Uterus (tissue), 3 donors: ENCODE measurements at regions not wholly inside any gene's neighbourhood (a gene's known extent, or its start where the extent isn't known, plus 50 kb on each side); places are given as distances from the start of the nearest gene placed in this dataset.
"Not testable (repeated sequence)": the region's sequence is repeated elsewhere in the genome, so short reads cannot be mapped to it uniquely, and the experiment has no call there.

Experiments used
- DNase-seq, 2 donors: peaks; one replicate each; pipeline ENCODE4 v3.0.0-alpha.2; 2019 to 2020
- H3K27ac ChIP-seq, 2 donors: fragments of 200-600 bp; sonication (generic); 1 replicate in 1 of 2; 2 replicates in 1 of 2; pipeline ENCODE4 v1.5.1; 2016 to 2018
- H3K27me3 ChIP-seq, 2 donors: fragments of 200-600 bp; sonication (generic); one replicate each; pipeline ENCODE4 v1.5.1; 2018 to 2019; ENCODE audit warnings: control low read depth in 1 of 2
- H3K36me3 ChIP-seq, 2 donors: fragments of 200-600 bp; sonication (generic); one replicate each; pipeline ENCODE4 v1.5.1; 2019; ENCODE audit warnings: control low read depth in 1 of 2
- H3K4me1 ChIP-seq, 2 donors: fragments of 200-600 bp; sonication (generic); one replicate each; pipeline ENCODE4 v1.5.1; 2018 to 2019; ENCODE audit warnings: control low read depth in 1 of 2
- H3K4me3 ChIP-seq, 2 donors: fragments of 200-600 bp; sonication (generic); 1 replicate in 1 of 2; 2 replicates in 1 of 2; pipeline ENCODE4 v1.5.1; 2018 to 2019; ENCODE audit warnings: mild to moderate bottlenecking in 1 of 2
- H3K9me3 ChIP-seq, 2 donors: fragments of 200-600 bp; sonication (generic); one replicate each; pipeline ENCODE4 v1.5.1; 2019; ENCODE audit warnings: control low read depth in 1 of 2
- POLR2A ChIP-seq, 2 donors: fragments of 450-650 bp; IDR thresholded peaks; one replicate each; pipeline ENCODE4 v1.6.1; 2016; ENCODE audit warnings: antibody characterized with exemption in 2 of 2, mild to moderate bottlenecking in 1 of 2, moderate library complexity in 1 of 2
- intact Hi-C: fragments of 100-400 bp; cut with DNase I; formaldehyde crosslinking; loops from one replicate; pipeline ENCODE4 v1.15.1; 2023; ENCODE audit warnings: low total_unique reads
- donor health status: DM: yes; HTN: yes; CAD: no.

GRCh38 chr10:38402442-38403346 lies 308.6 kb downstream of the ZNF37A start:
- Histone ChIP-seq H3K4me3 (peak overlapping the region; percentile 54 to 69), H3K27ac (peak overlapping the region; percentile 83 to 97)
- intact Hi-C loops, H3K9me3 ChIP-seq, H3K4me1 ChIP-seq, H3K36me3 ChIP-seq, H3K27me3 ChIP-seq: not testable (repeated sequence)
- peak; percentile 39 to 59 for TF ChIP-seq POLR2A (IDR thresholded peaks at IDR 0.05)
- peak; percentile 87 to 90 for DNase-seq

DNA sequence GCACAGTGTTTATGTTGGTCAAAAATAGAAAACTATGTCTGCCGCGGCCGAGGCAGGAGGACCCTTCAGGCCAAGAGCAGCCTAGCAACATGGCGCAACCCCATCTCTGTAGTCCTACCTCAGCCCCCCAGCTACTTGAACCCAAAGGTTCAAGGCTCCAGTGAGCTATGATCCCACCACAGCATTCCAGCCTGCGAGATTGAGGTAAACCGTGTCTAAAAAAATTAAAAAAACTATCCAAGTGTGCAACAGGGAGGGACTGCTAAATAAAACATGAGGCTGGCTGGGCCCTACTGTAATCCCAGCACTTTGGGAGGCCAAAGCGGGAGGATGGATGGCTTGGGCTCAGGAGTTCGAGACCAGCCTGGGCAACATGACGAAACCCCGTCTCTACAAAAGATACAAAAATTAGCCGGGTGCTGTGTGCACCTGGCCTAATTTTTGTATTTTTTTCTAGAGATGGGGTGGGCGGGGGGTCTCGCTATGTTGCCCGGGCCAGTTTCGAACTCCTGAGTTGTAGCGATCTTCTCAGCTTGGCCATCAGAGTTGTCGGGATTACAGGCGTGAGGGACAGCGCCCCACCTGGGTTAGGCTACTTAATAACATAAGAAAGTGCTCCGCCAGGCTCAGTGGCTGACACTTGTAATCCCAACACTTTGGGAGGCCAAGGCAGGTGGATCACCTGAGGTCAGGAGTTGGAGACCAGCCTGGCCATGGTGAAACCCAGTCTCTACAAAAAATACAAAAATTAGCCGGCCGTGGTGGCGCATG lies 309.4 kb downstream of the ZNF37A start:
- H3K36me3 ChIP-seq, H3K27me3 ChIP-seq, H3K9me3 ChIP-seq, H3K4me1 ChIP-seq, intact Hi-C loops: not testable (repeated sequence)
- H3K27ac ChIP-seq, result peak overlapping the region; percentile 83 to 97
- peak in 1 of 2 donors; percentile 20 for DNase-seq
- H3K4me3 ChIP-seq, result peak overlapping the region; percentile 41 to 47

DNA sequence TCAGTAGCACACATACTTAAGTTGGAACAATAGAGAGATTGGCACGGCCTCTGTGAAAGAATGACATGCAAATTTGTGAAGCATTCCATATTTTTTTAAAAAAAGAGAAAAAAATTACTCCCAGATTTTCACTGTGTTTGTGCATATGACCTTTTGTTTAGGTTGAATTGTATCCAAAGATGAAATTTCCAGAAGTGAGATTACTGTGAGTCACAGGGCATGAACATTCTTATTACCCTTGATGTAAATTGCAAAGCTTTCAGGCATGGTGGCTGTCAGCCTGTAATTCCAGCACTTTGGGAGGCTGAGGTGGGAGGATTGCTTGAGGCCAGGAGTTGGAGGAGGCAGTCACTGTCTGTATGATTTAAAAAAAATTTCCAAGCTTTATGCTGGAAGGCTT lies 329.5 kb downstream of the ZNF37A start:
- H3K27ac ChIP-seq, H3K9me3 ChIP-seq, H3K27me3 ChIP-seq, intact Hi-C loops, H3K36me3 ChIP-seq, H3K4me3 ChIP-seq, H3K4me1 ChIP-seq, DNase-seq: not testable (repeated sequence)

GRCh38 chr10:38430242-38430641 lies 336.1 kb downstream of the ZNF37A start:
- intact Hi-C loops, H3K9me3 ChIP-seq, H3K27ac ChIP-seq, H3K36me3 ChIP-seq, H3K27me3 ChIP-seq, H3K4me1 ChIP-seq, H3K4me3 ChIP-seq, DNase-seq: not testable (repeated sequence)

DNA sequence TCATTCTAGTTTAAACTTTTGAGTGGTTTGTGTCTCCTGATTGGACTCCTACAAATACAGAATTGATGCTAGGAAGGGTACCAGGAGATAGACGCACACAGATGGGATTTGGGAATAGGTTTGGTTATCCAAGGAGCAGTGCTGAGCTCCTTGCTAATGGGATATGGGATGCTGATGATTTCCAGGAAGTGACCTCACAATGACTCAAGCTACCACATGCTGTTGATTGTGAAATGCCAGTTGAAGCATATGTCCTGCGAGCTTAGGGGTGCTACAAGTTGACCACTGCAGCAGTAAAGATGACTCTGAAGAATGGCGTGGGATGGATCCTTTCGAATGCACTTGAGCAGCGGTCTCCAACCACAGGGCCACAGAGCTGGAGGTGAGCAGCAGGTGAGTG lies 343.2 kb downstream of the ZNF37A start:
- H3K4me1 ChIP-seq, H3K27ac ChIP-seq, intact Hi-C loops, H3K4me3 ChIP-seq, H3K9me3 ChIP-seq, DNase-seq, H3K27me3 ChIP-seq, H3K36me3 ChIP-seq: not testable (repeated sequence)

- H3K27ac ChIP-seq, H3K27me3 ChIP-seq, H3K9me3 ChIP-seq, H3K36me3 ChIP-seq, intact Hi-C loops, DNase-seq, H3K4me3 ChIP-seq, H3K4me1 ChIP-seq: not testable (repeated sequence)
Measured at GRCh38 chr10:38448614-38449355, 354.6 kb downstream of the ZNF37A start.

GRCh38 chr10:38449618-38450017 lies 355.5 kb downstream of the ZNF37A start:
- DNase-seq, H3K27ac ChIP-seq, intact Hi-C loops, H3K4me1 ChIP-seq, H3K27me3 ChIP-seq, H3K9me3 ChIP-seq, H3K4me3 ChIP-seq, H3K36me3 ChIP-seq: not testable (repeated sequence)

DNA sequence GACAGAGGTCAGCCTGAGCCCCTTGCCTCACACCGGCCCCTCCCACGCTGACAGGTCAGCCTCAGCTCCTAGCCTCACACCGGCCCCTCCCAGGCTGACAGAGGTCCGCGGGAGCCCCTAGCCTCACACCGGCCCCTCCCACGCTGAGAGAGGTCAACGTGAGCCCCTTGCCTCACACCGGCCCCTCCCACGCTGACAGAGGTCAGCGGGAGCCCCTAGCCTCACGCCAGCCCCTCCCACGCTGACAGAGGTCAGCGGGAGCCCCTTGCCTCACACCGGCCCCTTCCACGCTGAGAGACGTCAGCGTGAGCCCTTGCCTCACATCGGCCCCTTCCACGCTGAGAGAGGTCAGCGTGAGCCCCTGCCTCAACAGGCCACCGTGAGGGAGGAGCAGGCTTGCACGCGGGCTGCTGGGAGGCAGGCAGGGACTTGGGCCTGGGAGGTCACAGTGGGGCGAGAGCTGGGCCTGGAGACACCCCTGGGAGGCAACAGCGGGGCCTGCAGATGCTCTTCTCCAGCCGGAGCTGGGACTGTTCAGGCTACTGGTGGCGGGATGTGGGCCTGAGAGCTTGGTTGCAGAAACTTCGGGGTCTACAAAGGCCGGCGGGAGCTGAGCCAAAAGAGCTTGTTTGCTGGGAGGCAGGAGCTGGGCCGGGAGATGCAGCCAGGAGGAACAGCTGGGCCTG lies 356.4 kb downstream of the ZNF37A start:
- H3K36me3 ChIP-seq, H3K27ac ChIP-seq, H3K27me3 ChIP-seq, H3K4me1 ChIP-seq, H3K4me3 ChIP-seq, DNase-seq, intact Hi-C loops, H3K9me3 ChIP-seq: not testable (repeated sequence)

DNA sequence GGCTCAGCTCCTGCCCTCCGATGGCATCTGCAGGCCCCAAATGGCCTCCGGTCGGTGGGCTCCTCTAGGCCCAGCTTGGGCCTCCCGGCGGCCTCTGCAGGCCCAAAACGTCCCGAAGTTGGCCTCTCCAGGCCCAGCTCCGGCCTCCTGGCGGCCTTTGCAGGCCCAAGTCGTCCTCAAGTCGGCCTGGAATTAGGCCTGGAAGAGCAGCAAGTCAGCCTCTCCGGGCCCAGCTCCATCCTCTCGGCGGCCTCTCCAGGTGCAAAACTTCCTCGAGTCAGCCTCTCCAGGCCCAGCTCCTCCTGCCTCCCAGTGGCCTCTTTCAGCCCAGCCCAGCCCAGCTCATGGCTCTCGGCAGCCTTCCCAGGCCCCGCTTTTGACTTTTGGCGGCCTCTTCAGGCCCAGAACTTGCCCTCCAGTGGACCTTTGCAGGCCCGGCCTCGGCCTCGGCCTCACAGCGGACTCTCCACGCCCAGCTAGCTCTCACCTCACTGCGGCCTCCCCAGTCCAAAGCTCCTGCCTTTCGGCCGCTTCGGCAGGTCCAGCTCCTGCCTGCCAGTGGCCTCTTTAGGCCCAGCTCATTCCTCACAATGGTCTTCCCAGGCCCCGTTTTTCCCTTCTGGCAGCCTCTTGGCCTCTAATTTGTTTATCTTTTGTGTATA lies 357.3 kb downstream of the ZNF37A start:
- not testable (repeated sequence) for H3K4me1 ChIP-seq

More for the DNA sequence above, 357.3 kb downstream of the ZNF37A start:
- H3K4me3 ChIP-seq, DNase-seq, H3K9me3 ChIP-seq, H3K27me3 ChIP-seq, H3K36me3 ChIP-seq, intact Hi-C loops, H3K27ac ChIP-seq: not testable (repeated sequence)
